GM12878 (cell line): ENCODE measurements at regions not wholly inside any gene's neighbourhood (a gene's known extent, or its start where the extent isn't known, plus 50 kb on each side); places are given as distances from the start of the nearest gene placed in this dataset.

ENCODE experiments used
- ATF3 ChIP-seq: IDR thresholded peaks from 2 replicates; pipeline ENCODE4 v1.6.1; 2011; ENCODE audit warnings: low read depth, mild to moderate bottlenecking, low read length, moderate library complexity, borderline replicate concordance; ENCODE audit errors: extremely low read depth
- SRF ChIP-seq, 2 experiments: IDR thresholded peaks; 2 replicates each; pipeline ENCODE4 v1.6.1; 2011; ENCODE audit warnings: low read depth in 2 of 2, low read length in 2 of 2, mild to moderate bottlenecking in 1 of 2, moderate library complexity in 1 of 2
- ZBTB33 ChIP-seq: fragments of 450-650 bp; IDR thresholded peaks from 2 replicates; pipeline ENCODE4 v1.6.1; 2017; ENCODE audit warnings: mild to moderate bottlenecking
- TF ChIP-seq, protein P1 (sequence below), 3 experiments: IDR thresholded peaks in 2 of 3; conservative IDR thresholded peaks in 1 of 3; 2 replicates each; pipeline ENCODE4 v1.5.1; 2011; ENCODE audit warnings: low read depth in 3 of 3, low read length in 3 of 3, mild to moderate bottlenecking in 3 of 3, control low read depth in 2 of 3, moderate library complexity in 2 of 3, inconsistent platforms in 1 of 3, mixed read lengths in 1 of 3; ENCODE audit not compliant: control insufficient read depth in 2 of 3, insufficient read depth in 1 of 3; ENCODE audit errors: extremely low read depth in 1 of 3
- TF ChIP-seq, protein P2 (sequence below): IDR thresholded peaks from 2 replicates; pipeline ENCODE4 v1.6.1; 2012; ENCODE audit warnings: low read length, inconsistent platforms

- TF ChIP-seq ZBTB33: no peak
- TF ChIP-seq ATF3: no peak
- TF ChIP-seq, protein P1, sequence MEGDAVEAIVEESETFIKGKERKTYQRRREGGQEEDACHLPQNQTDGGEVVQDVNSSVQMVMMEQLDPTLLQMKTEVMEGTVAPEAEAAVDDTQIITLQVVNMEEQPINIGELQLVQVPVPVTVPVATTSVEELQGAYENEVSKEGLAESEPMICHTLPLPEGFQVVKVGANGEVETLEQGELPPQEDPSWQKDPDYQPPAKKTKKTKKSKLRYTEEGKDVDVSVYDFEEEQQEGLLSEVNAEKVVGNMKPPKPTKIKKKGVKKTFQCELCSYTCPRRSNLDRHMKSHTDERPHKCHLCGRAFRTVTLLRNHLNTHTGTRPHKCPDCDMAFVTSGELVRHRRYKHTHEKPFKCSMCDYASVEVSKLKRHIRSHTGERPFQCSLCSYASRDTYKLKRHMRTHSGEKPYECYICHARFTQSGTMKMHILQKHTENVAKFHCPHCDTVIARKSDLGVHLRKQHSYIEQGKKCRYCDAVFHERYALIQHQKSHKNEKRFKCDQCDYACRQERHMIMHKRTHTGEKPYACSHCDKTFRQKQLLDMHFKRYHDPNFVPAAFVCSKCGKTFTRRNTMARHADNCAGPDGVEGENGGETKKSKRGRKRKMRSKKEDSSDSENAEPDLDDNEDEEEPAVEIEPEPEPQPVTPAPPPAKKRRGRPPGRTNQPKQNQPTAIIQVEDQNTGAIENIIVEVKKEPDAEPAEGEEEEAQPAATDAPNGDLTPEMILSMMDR (IDR thresholded peaks at IDR 0.05 in 2 of 3, conservative IDR thresholded peaks at IDR 0.05 in 1 of 3; ENCODE audit: control insufficient read depth in 2 of 3, extremely low read depth in 1 of 3, insufficient read depth in 1 of 3, low read depth in 3 of 3, low read length in 3 of 3): no peak
- no peak for TF ChIP-seq SRF (IDR thresholded peaks at IDR 0.05; ENCODE audit: low read depth in 2 of 2, low read length in 2 of 2)
- TF ChIP-seq, protein P2, sequence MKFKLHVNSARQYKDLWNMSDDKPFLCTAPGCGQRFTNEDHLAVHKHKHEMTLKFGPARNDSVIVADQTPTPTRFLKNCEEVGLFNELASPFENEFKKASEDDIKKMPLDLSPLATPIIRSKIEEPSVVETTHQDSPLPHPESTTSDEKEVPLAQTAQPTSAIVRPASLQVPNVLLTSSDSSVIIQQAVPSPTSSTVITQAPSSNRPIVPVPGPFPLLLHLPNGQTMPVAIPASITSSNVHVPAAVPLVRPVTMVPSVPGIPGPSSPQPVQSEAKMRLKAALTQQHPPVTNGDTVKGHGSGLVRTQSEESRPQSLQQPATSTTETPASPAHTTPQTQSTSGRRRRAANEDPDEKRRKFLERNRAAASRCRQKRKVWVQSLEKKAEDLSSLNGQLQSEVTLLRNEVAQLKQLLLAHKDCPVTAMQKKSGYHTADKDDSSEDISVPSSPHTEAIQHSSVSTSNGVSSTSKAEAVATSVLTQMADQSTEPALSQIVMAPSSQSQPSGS: no peak
These were observed 408.3 kb upstream of the RGMB start for GRCh38 chr5:98365126-98365525.
